Amniotic stem cell (primary cell): ENCODE measurements at regions not wholly inside any gene's neighbourhood (a gene's known extent, or its start where the extent isn't known, plus 50 kb on each side); places are given as distances from the start of the nearest gene placed in this dataset.

ENCODE experiments used
- DNase-seq: peaks from one replicate; lab custom pipeline; 2025; lab: John Stamatoyannopoulos, UW

GRCh38 chr7:45455662-45456061 is 118.5 kb upstream of the ADCY1 start:
- DNase-seq, result no peak

DNA sequence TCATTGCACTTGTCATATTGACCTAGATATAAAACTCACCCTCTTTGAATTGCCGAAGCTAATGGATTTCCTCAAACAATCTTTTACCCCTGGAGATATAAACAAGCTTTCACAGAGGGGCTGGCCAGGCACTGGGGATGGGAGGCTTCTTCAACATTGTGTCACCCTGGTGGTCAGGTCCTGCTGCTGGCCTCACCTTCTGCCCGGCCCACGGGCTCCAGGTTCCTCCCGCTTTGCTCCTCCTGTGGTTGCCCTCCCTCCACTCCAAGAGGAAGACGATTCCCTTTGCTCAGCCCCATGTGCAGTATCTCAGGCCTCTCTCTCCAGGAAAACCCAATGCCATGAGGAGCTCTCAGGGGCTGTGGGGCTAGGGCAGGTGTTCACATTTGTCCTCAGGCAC is 118.1 kb upstream of the ADCY1 start:
- DNase-seq, result no peak

GRCh38 chr7:45456747-45457524 is 117.2 kb upstream of the ADCY1 start:
- DNase-seq, result no peak

DNA sequence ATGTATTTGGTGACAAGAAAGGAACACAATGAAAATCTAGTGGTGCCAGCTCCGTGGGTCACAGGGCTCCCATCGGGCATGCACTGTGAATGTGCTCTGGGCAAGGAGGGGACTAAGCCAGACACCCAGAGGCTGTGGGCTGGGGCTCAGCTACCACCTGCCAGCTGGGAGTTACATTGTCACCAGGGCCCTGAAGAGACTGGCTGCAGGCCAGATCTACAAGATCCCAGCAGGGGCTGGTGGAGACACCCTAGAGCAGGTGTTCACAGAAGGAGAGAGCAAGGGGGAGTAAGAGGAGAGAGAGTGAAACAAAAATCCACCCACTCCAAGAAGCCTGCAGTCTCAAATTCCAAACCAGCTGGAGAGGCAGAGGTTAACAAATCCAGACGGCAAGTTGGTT is 116.6 kb upstream of the ADCY1 start:
- no peak for DNase-seq

GRCh38 chr7:45459476-45459875 is 114.7 kb upstream of the ADCY1 start:
- DNase-seq, result no peak

DNA sequence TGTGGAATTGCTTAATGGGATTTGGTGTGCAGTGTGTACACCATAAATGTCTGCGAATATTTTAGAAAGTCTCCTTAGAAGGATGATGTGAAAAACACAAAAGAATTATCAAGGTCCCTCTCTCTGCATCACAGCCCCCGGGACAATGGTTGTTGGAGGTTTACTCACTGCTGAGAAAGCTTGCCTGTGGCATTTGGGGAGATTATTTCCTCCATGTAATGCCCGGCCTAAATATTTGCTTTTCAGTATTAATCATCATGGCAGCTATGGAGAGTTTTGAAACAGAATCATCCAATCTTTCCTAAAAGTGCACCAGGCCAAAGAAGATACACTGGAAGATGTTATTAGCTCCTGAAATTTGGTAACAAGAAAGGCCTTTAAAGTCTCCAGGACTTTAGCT is 113.8 kb upstream of the ADCY1 start:
- no peak for DNase-seq

DNA sequence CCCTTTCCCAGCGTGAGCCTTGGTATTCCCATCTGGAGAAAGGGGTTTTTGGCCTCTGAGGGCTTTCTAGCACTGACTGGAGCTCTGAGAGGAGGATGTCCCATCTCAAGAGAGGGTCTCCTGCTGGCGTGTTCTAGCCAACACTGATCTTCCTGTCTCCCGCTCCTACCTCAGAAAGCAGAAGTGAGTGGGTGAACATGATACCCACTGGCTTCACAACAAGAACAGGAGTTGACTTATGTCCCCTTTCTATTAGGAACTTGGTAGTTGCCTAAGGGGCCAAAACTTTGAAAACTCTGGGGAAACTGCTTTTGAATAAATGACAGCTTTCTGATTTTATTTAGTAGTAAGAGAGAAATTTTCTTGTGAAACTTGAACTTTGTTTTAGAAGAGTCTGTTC is 113.1 kb upstream of the ADCY1 start:
- DNase-seq, result no peak

DNA sequence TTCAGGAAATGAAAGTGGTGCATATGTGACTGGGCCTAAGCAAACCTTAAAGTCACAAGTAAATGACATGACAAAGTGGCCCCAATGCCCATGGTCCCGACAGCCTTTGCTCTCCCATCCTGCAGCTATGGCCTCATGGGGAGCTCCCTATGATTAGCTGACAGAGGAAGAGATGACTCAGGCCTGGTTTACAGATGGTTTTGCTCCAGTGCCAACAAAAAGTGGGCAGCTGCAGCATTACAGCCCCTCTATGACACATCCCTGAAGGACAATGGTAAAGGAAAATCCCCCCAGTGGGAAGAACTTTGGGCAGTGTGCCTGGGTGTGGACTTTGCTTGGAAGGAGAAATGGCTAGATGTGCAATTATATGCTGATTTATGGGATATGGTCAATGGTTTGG is 105.1 kb upstream of the ADCY1 start:
- DNase-seq, result no peak

DNA sequence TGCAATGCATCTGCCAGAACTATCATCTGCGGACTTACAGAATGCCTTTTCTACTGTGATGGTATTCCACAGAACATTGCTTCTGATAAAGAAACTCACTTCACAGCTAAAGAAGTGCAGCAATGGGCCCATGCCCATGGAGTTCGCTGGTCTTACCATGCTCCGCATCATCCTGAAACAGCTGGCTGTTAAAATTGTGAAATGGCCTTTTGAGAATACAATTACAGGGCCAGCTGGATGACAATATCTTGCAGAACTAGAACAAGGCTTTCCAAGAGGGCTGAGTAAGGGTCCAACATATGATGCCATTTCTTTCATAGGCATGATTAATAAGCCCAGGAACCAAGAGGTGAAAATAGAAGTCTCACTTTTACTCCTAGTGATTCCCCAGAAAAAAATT is 104.1 kb upstream of the ADCY1 start:
- no peak for DNase-seq

DNA sequence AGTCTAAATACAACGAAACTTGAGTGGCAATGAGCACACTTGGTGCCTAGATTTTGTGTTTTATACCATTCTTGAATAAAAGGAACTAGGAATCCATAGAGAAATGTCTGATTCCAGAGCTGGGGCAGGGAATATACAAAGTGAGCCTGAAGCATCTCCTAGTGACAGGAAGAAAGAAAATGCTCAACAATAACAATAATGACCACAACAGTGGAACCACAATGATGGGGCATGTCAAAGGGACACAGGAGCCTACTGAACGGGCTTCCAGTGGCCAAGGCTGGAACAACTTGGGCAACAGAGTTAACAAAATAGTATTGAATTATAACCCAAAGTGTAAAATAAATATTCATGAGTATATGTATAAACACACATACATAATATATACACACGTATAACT is 94.4 kb upstream of the ADCY1 start:
- no peak for DNase-seq

DNA sequence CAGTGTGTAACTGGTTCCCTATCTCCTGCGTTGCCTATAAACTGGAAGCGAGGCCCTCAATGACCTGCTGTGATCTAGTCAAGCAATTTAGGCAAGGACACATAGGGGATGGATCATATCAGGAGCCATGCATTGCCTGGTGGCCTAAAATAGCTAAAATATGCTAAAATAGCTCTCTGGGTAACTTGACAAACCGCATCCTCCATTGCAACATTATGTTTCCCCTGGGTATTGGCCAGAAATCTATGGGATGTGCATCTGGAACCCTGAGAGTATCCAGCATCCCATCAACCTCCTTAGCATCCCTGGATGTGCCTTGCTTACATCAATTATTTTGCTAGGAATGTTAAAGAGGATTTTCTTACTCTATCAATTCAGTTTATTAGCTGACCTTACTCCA is 91.7 kb upstream of the ADCY1 start:
- DNase-seq, result no peak

DNA sequence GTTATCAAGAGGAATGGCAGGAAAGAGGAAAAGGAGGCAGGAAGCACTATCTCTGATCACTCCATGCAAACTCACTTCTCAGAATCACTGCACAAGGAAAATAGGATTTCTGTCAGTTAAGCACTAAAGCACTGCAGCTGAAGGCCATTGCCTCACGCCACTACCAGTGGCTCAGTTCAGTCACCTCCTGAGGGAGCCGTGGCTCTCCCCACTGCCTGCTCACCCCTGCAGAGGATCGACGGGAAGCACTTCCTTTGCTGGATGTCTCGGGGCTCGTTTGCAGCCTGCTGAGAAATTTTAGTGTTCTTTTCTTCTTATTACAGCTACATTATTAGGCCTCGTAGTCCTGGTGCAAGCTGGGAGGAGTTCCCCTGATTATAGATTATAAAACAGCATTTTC is 90.1 kb upstream of the ADCY1 start:
- no peak for DNase-seq

DNA sequence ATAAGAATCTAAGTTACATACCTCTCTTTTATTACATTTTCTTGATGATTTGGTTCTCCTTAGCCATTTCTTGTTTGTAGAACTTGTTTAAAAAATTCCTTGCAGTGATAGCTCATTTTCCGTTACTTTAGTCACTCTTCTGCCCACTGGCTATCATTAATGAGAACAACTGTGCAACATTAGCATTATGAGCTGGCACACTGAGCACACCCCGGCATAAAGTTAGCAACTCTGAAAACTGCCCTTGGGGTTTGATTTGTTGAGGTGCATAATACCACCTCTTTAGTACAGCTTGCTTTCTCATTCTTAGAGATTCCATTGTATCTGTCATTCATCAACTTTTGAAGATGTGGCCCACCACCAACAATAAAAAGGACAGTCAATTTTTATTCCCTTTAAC is 87.6 kb upstream of the ADCY1 start:
- no peak for DNase-seq

GRCh38 chr7:45494885-45495284 is 79.3 kb upstream of the ADCY1 start:
- DNase-seq, result no peak

GRCh38 chr7:45495618-45496017 is 78.5 kb upstream of the ADCY1 start:
- DNase-seq, result no peak

GRCh38 chr7:45500257-45500656 is 73.9 kb upstream of the ADCY1 start:
- no peak for DNase-seq

- DNase-seq, result no peak
These were observed 72.4 kb upstream of the ADCY1 start for GRCh38 chr7:45501791-45502190.

GRCh38 chr7:45506059-45506458 is 68.1 kb upstream of the ADCY1 start:
- no peak for DNase-seq

GRCh38 chr7:45509222-45509621 is 64.9 kb upstream of the ADCY1 start:
- DNase-seq, result no peak

GRCh38 chr7:45511721-45512597 is 62.2 kb upstream of the ADCY1 start:
- DNase-seq, result no peak

DNA sequence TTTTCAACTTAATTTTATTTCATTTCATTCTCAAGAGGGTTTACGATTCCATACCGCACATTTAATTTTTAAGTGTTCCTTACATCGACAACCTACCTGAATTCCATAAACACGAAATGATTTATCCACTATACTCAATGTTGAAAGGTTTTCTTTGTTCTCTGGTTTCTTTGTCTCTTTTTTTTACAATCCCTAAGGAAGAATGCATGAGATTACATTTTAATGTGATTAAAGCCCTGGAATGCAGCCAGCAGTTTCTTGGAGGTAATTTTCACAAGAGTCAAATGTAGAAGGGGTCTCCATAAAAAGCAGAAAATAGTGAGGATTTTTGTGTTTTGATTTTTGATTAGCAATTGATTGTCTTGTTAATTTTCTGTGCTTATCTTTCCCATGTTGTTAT is 59.2 kb upstream of the ADCY1 start:
- no peak for DNase-seq

DNA sequence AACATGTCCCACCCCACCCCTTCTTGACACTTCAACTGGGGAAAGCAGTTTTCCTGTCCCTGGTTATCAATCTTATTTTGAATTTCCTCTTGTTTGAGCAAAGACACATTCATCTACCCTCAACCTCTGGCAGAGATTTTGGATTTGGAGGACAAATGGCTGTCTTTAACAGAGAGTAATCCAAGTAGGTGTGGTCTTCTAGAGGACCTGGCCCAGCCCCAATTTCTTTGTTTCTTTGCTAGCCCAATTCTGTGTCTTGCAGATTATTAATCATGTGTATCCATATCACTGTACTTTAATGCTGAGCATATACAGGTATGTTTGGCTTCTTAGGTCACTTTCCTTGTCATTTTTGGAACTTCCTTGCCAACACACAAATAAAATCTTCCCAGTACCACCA is 58.8 kb upstream of the ADCY1 start:
- DNase-seq, result no peak
